Panc1 (cell line): ENCODE measurements at regions not wholly inside any gene's neighbourhood (a gene's known extent, or its start where the extent isn't known, plus 50 kb on each side); places are given as distances from the start of the nearest gene placed in this dataset.

ENCODE experiments used
- ATAC-seq: fragments of 200-7000 bp; cut with Tn5 transposase; 2 replicates; pipeline ENCODE4 v1.9.1; 2020; ENCODE audit warnings: mild to moderate bottlenecking, moderate library complexity
- BruUV-seq: library from RNA; stranded (reverse); fragments of 400-500 nt; replicated peaks from 2 replicates; lab custom pipeline; 2021; lab: Mats Ljungman, UMichigan
- CTCF ChIA-PET: fragments of 300-600 bp; sonication (Branson Sonifier 250); formaldehyde crosslinking; loops from one replicate; lab custom pipeline; 2022; ENCODE audit warnings: antibody characterized with exemption; lab: Charles Lee
- POLR2A ChIA-PET: fragments of 300-600 bp; sonication (Branson Sonifier 250); formaldehyde crosslinking; loops from one replicate; lab custom pipeline; 2022; ENCODE audit warnings: antibody characterized with exemption; lab: Charles Lee
- DNase-seq: peaks from one replicate; pipeline ENCODE4 v3.0.0-alpha.2; 2010; ENCODE audit warnings: low read depth, low spot score
- H3K27ac ChIP-seq: 2 replicates; pipeline ENCODE4 v1.5.1; 2011; ENCODE audit warnings: mild to moderate bottlenecking, low read length, inconsistent platforms
- H3K27me3 ChIP-seq: fragments of 200-500 bp; sonication (Bioruptor generic); 2 replicates; pipeline ENCODE4 v1.6.0; 2014; ENCODE audit warnings: low read length, inconsistent platforms; ENCODE audit not compliant: control insufficient read depth, insufficient read depth
- H3K36me3 ChIP-seq: fragments of 200-500 bp; sonication (Bioruptor generic); 2 replicates; pipeline ENCODE4 v1.5.1; 2014; ENCODE audit warnings: inconsistent platforms, mild to moderate bottlenecking, low read length, moderate library complexity; ENCODE audit not compliant: control insufficient read depth, insufficient read depth
- H3K4me1 ChIP-seq: 2 replicates; pipeline ENCODE4 v1.5.1; 2011; ENCODE audit warnings: inconsistent platforms, mild to moderate bottlenecking, low read length, moderate library complexity; ENCODE audit not compliant: control insufficient read depth, insufficient read depth
- H3K4me3 ChIP-seq, 2 experiments: 2 replicates each; pipeline ENCODE4 v1.5.1; 2011 to 2012; ENCODE audit warnings: low read depth in 2 of 2, low read length in 2 of 2, mild to moderate bottlenecking in 2 of 2, inconsistent platforms in 1 of 2, moderate library complexity in 1 of 2
- H3K9me3 ChIP-seq: fragments of 200-500 bp; sonication (Bioruptor generic); 2 replicates; pipeline ENCODE4 v1.5.1; 2014; ENCODE audit warnings: low read depth, mild to moderate bottlenecking, inconsistent platforms, low read length, moderate library complexity; ENCODE audit not compliant: control insufficient read depth, insufficient read depth
- CTCF ChIP-seq: fragments of 450-650 bp; IDR thresholded peaks from 2 replicates; pipeline ENCODE4 v1.5.1; 2017; ENCODE audit warnings: mild to moderate bottlenecking
- POLR2AphosphoS5 ChIP-seq: IDR thresholded peaks from 2 replicates; pipeline ENCODE4 v1.6.1; 2012; ENCODE audit warnings: mild to moderate bottlenecking, low read depth, low read length, moderate library complexity
- REST ChIP-seq, 2 experiments: IDR thresholded peaks; 2 replicates each; pipeline ENCODE4 v1.6.1; 2011 to 2012; ENCODE audit warnings: low read depth in 2 of 2, control low read depth in 1 of 2, low read length in 1 of 2, mild to moderate bottlenecking in 1 of 2, moderate library complexity in 1 of 2; ENCODE audit not compliant: insufficient read depth in 1 of 2
- SIN3A ChIP-seq: IDR thresholded peaks from 2 replicates; pipeline ENCODE4 v1.6.1; 2012; ENCODE audit warnings: low read depth, mild to moderate bottlenecking, low read length, moderate library complexity, borderline replicate concordance; ENCODE audit not compliant: insufficient read depth
- TCF7L2 ChIP-seq: IDR thresholded peaks from 2 replicates; pipeline ENCODE4 v1.6.1; 2011; ENCODE audit warnings: mild to moderate bottlenecking, low read depth, low read length, inconsistent platforms
- in situ Hi-C: cut with HindIII; loops from 2 replicates; pipeline ENCODE4 v1.10.0; 2016; ENCODE audit warnings: low sequenced_read_pairs, low pct_unique_long_range_greater_than_20kb
- intact Hi-C: fragments of 100-400 bp; cut with micrococcal nuclease; formaldehyde crosslinking; loops from one replicate; pipeline ENCODE4 v1.10.0; 2022; ENCODE audit not compliant: unreplicated experiment

GRCh38 chr4:177895136-177895535 lies 452.9 kb upstream of the AGA start:
- DNase-seq, result no peak
- no peaks in the 10 kb centered on the region for H3K9me3 ChIP-seq
- no peaks in the 10 kb centered on the region for H3K36me3 ChIP-seq
- intact Hi-C loops (no loop called here), in situ Hi-C loops (no loop called here)
- ATAC-seq, result no peak
- H3K27me3 ChIP-seq, result no peaks in the 10 kb centered on the region
- no peak for TF ChIP-seq CTCF
- H3K4me3 ChIP-seq, result no peak overlapping the region
- H3K27ac ChIP-seq, result no peak overlapping the region
- CTCF ChIA-PET, result no interaction called here
- no TSS peak for BruUV-seq
- POLR2A ChIA-PET, result no interaction called here
- H3K4me1 ChIP-seq, result no peaks in the 10 kb centered on the region

- intact Hi-C loops, result no loop called here
- ATAC-seq (no peak), DNase-seq (no peak)
- H3K4me3 ChIP-seq, result no peak overlapping the region
- H3K27me3 ChIP-seq, result no peaks in the 10 kb centered on the region
- H3K27ac ChIP-seq, result no peak overlapping the region
- TF ChIP-seq TCF7L2, result no peak
- in situ Hi-C loops, result no loop called here
- CTCF ChIA-PET, result no interaction called here
- H3K36me3 ChIP-seq, result no peaks in the 10 kb centered on the region
- no peaks in the 10 kb centered on the region for H3K9me3 ChIP-seq
- no TSS peak for BruUV-seq
- POLR2A ChIA-PET, result no interaction called here
- no peaks in the 10 kb centered on the region for H3K4me1 ChIP-seq
These were observed 459.5 kb upstream of the AGA start for GRCh38 chr4:177901786-177902185.

GRCh38 chr4:177902386-177902785 lies 460.1 kb upstream of the AGA start:
- POLR2A ChIA-PET, result no interaction called here
- in situ Hi-C loops, result no loop called here
- Histone ChIP-seq H3K4me1 (no peaks in the 10 kb centered on the region), H3K9me3 (no peaks in the 10 kb centered on the region), H3K27ac (no peak overlapping the region), H3K36me3 (no peaks in the 10 kb centered on the region), H3K4me3 (no peak overlapping the region), H3K27me3 (no peaks in the 10 kb centered on the region)
- no peak for ATAC-seq
- no TSS peak for BruUV-seq
- CTCF ChIA-PET, result no interaction called here
- intact Hi-C loops, result no loop called here
- no peak for DNase-seq
- no peak for TF ChIP-seq TCF7L2
- TF ChIP-seq POLR2AphosphoS5, result no peak
- TF ChIP-seq SIN3A, result no peak
- TF ChIP-seq REST (IDR thresholded peaks at IDR 0.05; ENCODE audit: insufficient read depth in 1 of 2, low read depth in 2 of 2, low read length in 1 of 2), result no peak
- no peak for TF ChIP-seq CTCF
